HG03457 (cell line): ENCODE measurements at regions not wholly inside any gene's neighbourhood (a gene's known extent, or its start where the extent isn't known, plus 50 kb on each side); places are given as distances from the start of the nearest gene placed in this dataset.
A peak's percentile ranks its signal among the peaks of the same experiment; 100 is the strongest.

Experiments
- ATAC-seq: cut with Tn5 transposase; IDR thresholded peaks from one replicate; pipeline ENCODE4 v1.9.1; 2021; ENCODE audit warnings: moderate number of reproducible peaks; ENCODE audit not compliant: unreplicated experiment

- ATAC-seq: peak; percentile 47
Observed at GRCh38 chr10:62735464-62736167, 68.9 kb upstream of the ADO start.

DNA sequence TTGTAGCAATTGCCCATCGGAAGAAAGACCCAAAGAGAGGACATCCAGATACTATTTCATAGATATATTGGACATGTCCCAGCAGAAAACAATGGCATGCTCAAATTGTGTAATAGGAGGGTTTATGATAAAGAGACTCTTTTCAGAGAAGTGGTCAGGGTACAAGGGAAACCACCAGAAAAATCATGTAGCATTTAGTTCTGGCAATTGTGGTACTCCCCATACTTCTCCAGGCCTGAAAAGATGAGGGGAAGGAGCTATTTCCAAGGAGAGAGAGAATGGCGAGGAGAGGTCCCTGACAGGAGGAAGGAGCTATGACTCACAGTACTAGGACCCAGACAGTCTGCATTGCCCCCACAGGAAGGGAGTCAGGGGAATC lies 68.4 kb upstream of the ADO start:
- ATAC-seq: no peak

GRCh38 chr10:62738916-62739315 lies 65.6 kb upstream of the ADO start:
- ATAC-seq: no peak

- ATAC-seq: no peak
Observed at GRCh38 chr10:62740885-62741745, 63.4 kb upstream of the ADO start.

- no peak for ATAC-seq
Observed at GRCh38 chr10:62741996-62742395, 62.5 kb upstream of the ADO start.

GRCh38 chr10:62742536-62743061 lies 61.9 kb upstream of the ADO start:
- ATAC-seq: no peak

GRCh38 chr10:62744136-62744535 lies 60.4 kb upstream of the ADO start:
- no peak for ATAC-seq

DNA sequence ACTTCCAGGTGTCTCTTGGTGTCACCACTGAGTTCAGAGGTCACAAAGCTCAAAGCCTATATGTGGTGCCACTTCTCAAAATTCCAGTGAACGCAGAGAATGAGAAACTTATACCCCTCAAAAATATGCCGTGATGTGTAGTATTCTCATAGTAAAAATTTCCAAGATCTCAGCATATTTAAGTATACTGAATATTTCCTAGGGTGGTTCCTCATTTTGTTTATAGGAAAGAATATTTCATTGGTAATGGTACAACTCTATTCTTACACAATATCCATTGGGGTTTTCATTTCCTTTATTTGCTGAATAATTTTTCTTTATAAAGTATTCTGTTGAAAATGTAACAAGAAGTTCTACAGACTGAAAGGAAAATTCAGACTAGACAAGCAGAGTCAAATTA lies 58.9 kb upstream of the ADO start:
- ATAC-seq: no peak

DNA sequence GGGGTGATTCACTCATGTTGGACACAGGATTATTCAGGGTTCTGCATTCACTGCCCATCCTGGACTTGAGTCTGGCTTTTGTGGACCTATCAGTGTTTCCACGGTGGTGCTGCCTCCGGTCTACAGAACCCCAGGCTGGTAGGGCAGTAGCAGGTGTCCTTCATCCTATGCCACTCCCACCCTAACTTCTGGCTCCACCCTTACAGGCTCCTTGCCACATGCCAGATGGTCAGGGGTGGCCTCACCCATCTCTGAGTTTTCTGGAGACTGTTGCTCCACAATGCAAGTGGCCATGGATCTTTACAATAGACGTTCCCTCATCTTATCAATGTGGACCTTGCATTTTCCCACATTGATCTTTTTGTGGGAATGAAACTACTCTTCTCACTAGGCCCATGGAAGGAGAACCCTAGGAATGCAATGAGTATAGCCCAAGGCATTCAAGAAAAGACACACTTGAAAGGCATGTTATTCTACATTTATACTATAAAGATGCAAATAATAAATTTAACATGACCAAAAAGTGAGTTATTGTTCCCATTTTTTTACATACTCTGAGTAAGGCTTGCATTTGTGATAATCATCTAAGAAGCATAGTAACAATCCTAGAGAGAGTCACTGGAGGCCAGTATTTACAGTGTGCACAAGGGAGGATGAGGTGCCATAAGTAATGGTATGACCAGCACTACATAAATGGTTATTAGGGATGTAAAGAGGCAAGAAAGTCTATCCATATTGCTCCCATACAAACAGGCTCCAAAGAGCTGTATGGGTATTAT lies 57.4 kb upstream of the ADO start:
- ATAC-seq: no peak

- ATAC-seq: no peak
Observed at GRCh38 chr10:62748386-62748785, 56.1 kb upstream of the ADO start.

DNA sequence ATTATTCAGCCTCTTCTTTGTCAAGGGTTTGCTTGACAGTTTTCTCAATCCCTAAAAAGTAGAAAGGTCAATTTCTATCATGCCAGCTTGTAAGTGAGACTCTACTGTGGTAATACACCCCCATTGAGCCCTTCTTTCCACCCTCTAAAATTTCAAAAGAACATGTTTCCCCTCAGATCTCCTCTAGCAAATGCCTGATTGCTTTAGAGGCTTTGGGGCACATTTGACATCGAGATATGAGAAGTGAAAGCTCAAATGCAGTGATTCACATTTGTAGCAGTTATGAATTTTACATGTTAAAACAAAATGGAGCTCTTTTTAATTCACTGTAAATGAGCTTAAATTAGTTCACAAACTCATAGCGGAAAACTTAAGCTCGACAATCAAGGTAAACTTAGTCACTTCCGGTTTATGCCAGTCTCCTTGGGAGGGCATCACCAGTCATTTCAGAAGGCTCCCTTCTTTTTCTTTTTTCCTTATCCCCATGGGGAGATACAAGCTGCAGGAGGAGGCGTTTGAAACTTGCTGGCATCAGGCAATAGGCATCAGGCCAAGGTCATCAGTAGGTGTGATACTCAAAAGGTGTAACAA lies 55.3 kb upstream of the ADO start:
- ATAC-seq: no peak
